ENCODE measurements at regions not wholly inside any gene's neighbourhood (a gene's known extent, or its start where the extent isn't known, plus 50 kb on each side); places are given as distances from the start of the nearest gene placed in this dataset.

DNA sequence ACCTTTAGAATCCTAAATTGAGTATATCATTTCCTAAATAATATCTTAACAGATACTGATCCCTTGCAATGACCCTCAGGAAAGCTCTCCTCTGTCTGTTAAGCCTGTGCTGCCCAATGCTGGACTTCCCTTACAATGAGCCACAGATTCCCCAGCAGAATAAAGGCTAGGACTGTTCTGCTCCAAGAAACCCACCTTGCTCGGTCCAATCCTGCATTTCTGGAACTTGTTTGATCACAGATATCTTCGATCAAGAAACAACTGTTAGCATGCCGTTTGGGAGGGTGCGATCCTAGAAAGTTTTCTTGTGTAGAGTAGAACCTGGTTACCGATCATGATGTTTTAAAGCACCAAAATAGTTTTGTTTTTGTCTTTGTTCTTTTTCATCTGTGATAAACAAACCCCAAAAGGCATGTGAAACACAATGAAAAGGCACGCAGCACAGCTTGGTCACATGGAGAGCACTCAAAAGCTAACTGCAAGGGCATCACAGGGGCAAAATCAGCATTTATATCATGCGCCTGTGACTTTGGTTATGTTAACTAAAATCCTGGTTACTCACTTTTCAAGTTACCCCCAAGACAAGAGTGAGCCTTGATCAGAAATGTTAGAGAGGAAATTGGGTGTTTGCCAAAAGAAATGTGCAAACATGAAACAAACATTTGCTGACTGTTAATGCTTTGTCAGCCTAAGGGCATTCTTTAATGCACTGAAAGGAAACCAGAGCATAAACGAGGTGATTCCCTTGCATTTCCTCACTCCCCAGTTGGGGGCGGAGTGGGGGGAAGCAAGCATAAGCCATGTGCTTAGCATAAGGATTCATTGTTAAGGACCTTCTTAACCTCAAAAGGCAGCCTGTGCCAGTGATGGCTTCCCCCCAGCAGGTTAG lies 61.9 kb upstream of the ADAMTS16 start:
- H3K27me3 ChIP-seq (ENCODE audit: insufficient read depth, poor library complexity, severe bottlenecking): no peaks in the 10 kb centered on the region
- no peak for DNase-seq (ENCODE audit: low read depth in 1 of 2, low spot score in 1 of 2)
- H3K4me3 ChIP-seq (replicated peaks; ENCODE audit: insufficient read depth, low read length): no peak overlapping the region
- no peak overlapping the region for H3K27ac ChIP-seq (replicated peaks)
- no peak for TF ChIP-seq POLR2AphosphoS5 (IDR thresholded peaks at IDR 0.05; ENCODE audit: low read depth)
- no peak for TF ChIP-seq SPI1 (IDR thresholded peaks at IDR 0.05; ENCODE audit: borderline replicate concordance, low read depth)
- no peak for TF ChIP-seq GABPA (IDR thresholded peaks at IDR 0.05; ENCODE audit: low read depth)
- TF ChIP-seq, protein P1, sequence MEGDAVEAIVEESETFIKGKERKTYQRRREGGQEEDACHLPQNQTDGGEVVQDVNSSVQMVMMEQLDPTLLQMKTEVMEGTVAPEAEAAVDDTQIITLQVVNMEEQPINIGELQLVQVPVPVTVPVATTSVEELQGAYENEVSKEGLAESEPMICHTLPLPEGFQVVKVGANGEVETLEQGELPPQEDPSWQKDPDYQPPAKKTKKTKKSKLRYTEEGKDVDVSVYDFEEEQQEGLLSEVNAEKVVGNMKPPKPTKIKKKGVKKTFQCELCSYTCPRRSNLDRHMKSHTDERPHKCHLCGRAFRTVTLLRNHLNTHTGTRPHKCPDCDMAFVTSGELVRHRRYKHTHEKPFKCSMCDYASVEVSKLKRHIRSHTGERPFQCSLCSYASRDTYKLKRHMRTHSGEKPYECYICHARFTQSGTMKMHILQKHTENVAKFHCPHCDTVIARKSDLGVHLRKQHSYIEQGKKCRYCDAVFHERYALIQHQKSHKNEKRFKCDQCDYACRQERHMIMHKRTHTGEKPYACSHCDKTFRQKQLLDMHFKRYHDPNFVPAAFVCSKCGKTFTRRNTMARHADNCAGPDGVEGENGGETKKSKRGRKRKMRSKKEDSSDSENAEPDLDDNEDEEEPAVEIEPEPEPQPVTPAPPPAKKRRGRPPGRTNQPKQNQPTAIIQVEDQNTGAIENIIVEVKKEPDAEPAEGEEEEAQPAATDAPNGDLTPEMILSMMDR (IDR thresholded peaks at IDR 0.05; ENCODE audit: insufficient read depth, low read length): no peak
- TF ChIP-seq, protein P2, sequence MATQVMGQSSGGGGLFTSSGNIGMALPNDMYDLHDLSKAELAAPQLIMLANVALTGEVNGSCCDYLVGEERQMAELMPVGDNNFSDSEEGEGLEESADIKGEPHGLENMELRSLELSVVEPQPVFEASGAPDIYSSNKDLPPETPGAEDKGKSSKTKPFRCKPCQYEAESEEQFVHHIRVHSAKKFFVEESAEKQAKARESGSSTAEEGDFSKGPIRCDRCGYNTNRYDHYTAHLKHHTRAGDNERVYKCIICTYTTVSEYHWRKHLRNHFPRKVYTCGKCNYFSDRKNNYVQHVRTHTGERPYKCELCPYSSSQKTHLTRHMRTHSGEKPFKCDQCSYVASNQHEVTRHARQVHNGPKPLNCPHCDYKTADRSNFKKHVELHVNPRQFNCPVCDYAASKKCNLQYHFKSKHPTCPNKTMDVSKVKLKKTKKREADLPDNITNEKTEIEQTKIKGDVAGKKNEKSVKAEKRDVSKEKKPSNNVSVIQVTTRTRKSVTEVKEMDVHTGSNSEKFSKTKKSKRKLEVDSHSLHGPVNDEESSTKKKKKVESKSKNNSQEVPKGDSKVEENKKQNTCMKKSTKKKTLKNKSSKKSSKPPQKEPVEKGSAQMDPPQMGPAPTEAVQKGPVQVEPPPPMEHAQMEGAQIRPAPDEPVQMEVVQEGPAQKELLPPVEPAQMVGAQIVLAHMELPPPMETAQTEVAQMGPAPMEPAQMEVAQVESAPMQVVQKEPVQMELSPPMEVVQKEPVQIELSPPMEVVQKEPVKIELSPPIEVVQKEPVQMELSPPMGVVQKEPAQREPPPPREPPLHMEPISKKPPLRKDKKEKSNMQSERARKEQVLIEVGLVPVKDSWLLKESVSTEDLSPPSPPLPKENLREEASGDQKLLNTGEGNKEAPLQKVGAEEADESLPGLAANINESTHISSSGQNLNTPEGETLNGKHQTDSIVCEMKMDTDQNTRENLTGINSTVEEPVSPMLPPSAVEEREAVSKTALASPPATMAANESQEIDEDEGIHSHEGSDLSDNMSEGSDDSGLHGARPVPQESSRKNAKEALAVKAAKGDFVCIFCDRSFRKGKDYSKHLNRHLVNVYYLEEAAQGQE (IDR thresholded peaks at IDR 0.05; ENCODE audit: insufficient replicate concordance, low read depth): no peak

DNA sequence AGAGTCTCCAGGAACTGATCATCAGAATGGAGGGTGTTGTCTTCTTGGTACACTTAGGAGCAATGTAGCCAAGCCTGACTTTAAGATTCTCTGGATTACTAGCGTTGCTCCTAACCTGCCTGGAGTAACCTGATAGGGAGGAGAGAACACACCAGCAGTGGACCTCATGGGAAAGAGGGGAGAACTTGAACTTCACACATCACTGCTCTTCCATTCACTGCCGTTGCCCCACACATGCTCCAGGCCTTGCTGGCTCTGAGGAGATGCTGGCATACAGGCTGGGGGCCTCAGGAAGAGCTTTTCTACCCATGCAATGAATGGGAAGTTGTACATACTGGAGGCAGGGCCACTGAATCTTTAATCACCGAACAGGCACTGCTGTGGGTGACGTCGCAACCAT lies 60.3 kb upstream of the ADAMTS16 start:
- TF ChIP-seq POLR2AphosphoS5 (IDR thresholded peaks at IDR 0.05; ENCODE audit: low read depth): no peak
- no peak for TF ChIP-seq SPI1 (IDR thresholded peaks at IDR 0.05; ENCODE audit: borderline replicate concordance, low read depth)
- no peak for TF ChIP-seq GABPA (IDR thresholded peaks at IDR 0.05; ENCODE audit: low read depth)
- TF ChIP-seq, protein P2 (IDR thresholded peaks at IDR 0.05; ENCODE audit: insufficient replicate concordance, low read depth): no peak
- TF ChIP-seq, protein P1 (IDR thresholded peaks at IDR 0.05; ENCODE audit: insufficient read depth, low read length): no peak
- Histone ChIP-seq H3K27me3 (ENCODE audit: insufficient read depth, poor library complexity, severe bottlenecking) (no peaks in the 10 kb centered on the region), H3K4me3 (replicated peaks; ENCODE audit: insufficient read depth, low read length) (no peak overlapping the region), H3K27ac (replicated peaks) (no peak overlapping the region)
- DNase-seq (ENCODE audit: low read depth in 1 of 2, low spot score in 1 of 2): no peak

DNA sequence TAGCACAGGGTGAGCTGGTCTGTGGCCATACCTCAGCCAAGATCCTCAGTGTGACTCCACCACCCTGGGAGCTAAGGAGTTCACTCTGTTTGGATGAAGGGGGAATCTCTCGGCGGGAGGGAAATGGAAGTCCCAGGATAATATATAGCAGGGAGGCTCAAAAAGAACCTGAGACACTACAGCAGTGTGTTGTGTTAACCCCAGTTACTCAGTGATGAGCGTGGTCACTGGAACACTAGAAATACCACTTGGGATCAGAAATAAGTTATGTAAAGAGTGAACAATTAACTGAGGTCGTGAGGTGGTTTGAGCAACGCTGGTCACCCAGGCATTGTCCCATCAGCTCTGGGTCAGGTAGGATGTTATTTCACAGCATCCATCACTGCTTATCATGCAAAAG lies 59.3 kb upstream of the ADAMTS16 start:
- Histone ChIP-seq H3K27ac (replicated peaks) (no peak overlapping the region), H3K27me3 (ENCODE audit: insufficient read depth, poor library complexity, severe bottlenecking) (no peaks in the 10 kb centered on the region), H3K4me3 (replicated peaks; ENCODE audit: insufficient read depth, low read length) (no peak overlapping the region)
- no peak for TF ChIP-seq SPI1 (IDR thresholded peaks at IDR 0.05; ENCODE audit: borderline replicate concordance, low read depth)
- TF ChIP-seq, protein P1 (IDR thresholded peaks at IDR 0.05; ENCODE audit: insufficient read depth, low read length): no peak
- no peak for DNase-seq (ENCODE audit: low read depth in 1 of 2, low spot score in 1 of 2)
